ENCODE measurements at regions not wholly inside any gene's neighbourhood (a gene's known extent, or its start where the extent isn't known, plus 50 kb on each side); places are given as distances from the start of the nearest gene placed in this dataset.
A peak's percentile ranks its signal among the peaks of the same experiment; 100 is the strongest.

DNA sequence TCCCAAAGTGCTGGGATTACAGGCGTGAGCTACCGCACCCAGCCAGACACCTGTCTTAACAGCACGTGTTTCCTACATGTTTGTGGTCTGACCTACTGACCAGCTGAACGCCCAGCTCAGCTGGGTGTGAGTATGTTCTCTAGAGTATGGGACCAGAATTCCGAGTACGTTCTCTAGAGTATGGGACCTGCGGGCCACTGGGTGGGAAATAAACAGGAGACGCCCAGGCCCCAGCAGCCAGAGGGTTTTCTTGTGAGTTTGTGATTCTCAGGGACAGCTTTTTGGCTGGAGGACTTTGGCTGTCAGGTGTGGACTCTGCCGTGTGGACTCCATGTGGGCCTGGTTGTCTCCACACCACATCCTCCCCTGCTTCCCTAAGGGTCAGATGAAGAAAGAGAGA, 87.3 kb downstream of the CHRD start:
- Histone ChIP-seq H3K4me3 (no peak overlapping the region), H3K27ac (no peak overlapping the region), H3K9ac (ENCODE audit: insufficient read length) (no peak overlapping the region), H3K9me3 (ENCODE audit: low read depth, low read length) (no peaks in the 10 kb centered on the region), H3K36me3 (ENCODE audit: insufficient read depth, low read length) (no peaks in the 10 kb centered on the region)
- no peak for DNase-seq (ENCODE audit: low read depth, low spot score)
- TF ChIP-seq EZH2 (IDR thresholded peaks at IDR 0.05) (no peak), FOXP2 (optimal IDR thresholded peaks at IDR 0.05; ENCODE audit: control extremely low read depth, extremely low read length, insufficient read depth) (no peak)

DNA sequence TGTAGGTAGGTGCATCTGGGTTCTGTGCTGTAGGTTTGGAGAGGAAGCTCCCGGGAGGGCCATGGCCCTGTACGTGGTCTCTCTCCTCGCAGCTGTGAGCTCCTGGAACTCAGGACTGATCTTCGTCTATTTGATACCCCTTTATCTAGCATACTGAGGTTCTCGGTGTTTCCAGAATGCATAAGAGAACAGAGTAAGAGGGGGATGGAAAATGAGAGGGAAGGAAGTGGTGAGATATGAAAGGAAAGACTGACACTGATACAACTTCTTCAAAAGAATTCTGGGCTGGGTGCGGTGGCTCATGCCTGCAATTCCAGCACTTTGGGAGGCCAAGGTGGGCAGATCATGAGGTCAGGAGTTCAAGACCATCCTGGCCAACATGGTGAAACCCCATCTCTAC, 90.7 kb downstream of the CHRD start:
- Histone ChIP-seq H3K4me3 (no peak overlapping the region), H3K27ac (no peak overlapping the region)
- TF ChIP-seq EZH2 (IDR thresholded peaks at IDR 0.05) (no peak), POLR2AphosphoS5 (IDR thresholded peaks at IDR 0.05; ENCODE audit: borderline replicate concordance, low read depth, low read length) (no peak), FOXP2 (optimal IDR thresholded peaks at IDR 0.05; ENCODE audit: control extremely low read depth, extremely low read length, insufficient read depth) (no peak)

GRCh38 chr3:184471439-184471838, 90.1 kb upstream of the EPHB3 start:
- TF ChIP-seq EZH2 (IDR thresholded peaks at IDR 0.05) (no peak), POLR2AphosphoS5 (IDR thresholded peaks at IDR 0.05; ENCODE audit: borderline replicate concordance, low read depth, low read length) (no peak), FOXP2 (optimal IDR thresholded peaks at IDR 0.05; ENCODE audit: control extremely low read depth, extremely low read length, insufficient read depth) (no peak)
- no peaks in the 10 kb centered on the region for H3K9me3 ChIP-seq (ENCODE audit: low read depth, low read length)
- H3K36me3 ChIP-seq (ENCODE audit: insufficient read depth, low read length) = no peaks in the 10 kb centered on the region
- no peak overlapping the region for H3K9ac ChIP-seq (ENCODE audit: insufficient read length)
- no peak overlapping the region for H3K27ac ChIP-seq
- H3K4me3 ChIP-seq = no peak overlapping the region
- DNase-seq (ENCODE audit: low read depth, low spot score) = no peak

More for the DNA sequence above, 90.7 kb downstream of the CHRD start:
- no peak for DNase-seq (ENCODE audit: low read depth, low spot score)
- Histone ChIP-seq H3K9ac (ENCODE audit: insufficient read length) (no peak overlapping the region), H3K9me3 (ENCODE audit: low read depth, low read length) (no peaks in the 10 kb centered on the region), H3K36me3 (ENCODE audit: insufficient read depth, low read length) (no peaks in the 10 kb centered on the region)

GRCh38 chr3:184472723-184473428, 88.7 kb upstream of the EPHB3 start:
- no peak for DNase-seq (ENCODE audit: low read depth, low spot score)
- no peak overlapping the region for H3K9ac ChIP-seq (ENCODE audit: insufficient read length)
- TF ChIP-seq FOXP2 (optimal IDR thresholded peaks at IDR 0.05; ENCODE audit: control extremely low read depth, extremely low read length, insufficient read depth) (no peak), POLR2AphosphoS5 (IDR thresholded peaks at IDR 0.05; ENCODE audit: borderline replicate concordance, low read depth, low read length) (no peak), EZH2 (IDR thresholded peaks at IDR 0.05) (no peak)
- no peaks in the 10 kb centered on the region for H3K9me3 ChIP-seq (ENCODE audit: low read depth, low read length)
- no peak overlapping the region for H3K27ac ChIP-seq
- H3K4me3 ChIP-seq = no peak overlapping the region
- no peaks in the 10 kb centered on the region for H3K36me3 ChIP-seq (ENCODE audit: insufficient read depth, low read length)

GRCh38 chr3:184474897-184475296, 86.7 kb upstream of the EPHB3 start:
- H3K27ac ChIP-seq = no peak overlapping the region
- TF ChIP-seq POLR2AphosphoS5 (IDR thresholded peaks at IDR 0.05; ENCODE audit: borderline replicate concordance, low read depth, low read length) (no peak), FOXP2 (optimal IDR thresholded peaks at IDR 0.05; ENCODE audit: control extremely low read depth, extremely low read length, insufficient read depth) (no peak), EZH2 (IDR thresholded peaks at IDR 0.05) (no peak)
- H3K4me3 ChIP-seq = no peak overlapping the region
- no peaks in the 10 kb centered on the region for H3K9me3 ChIP-seq (ENCODE audit: low read depth, low read length)
- no peaks in the 10 kb centered on the region for H3K36me3 ChIP-seq (ENCODE audit: insufficient read depth, low read length)
- H3K9ac ChIP-seq (ENCODE audit: insufficient read length) = no peak overlapping the region
- DNase-seq (ENCODE audit: low read depth, low spot score) = no peak

DNA sequence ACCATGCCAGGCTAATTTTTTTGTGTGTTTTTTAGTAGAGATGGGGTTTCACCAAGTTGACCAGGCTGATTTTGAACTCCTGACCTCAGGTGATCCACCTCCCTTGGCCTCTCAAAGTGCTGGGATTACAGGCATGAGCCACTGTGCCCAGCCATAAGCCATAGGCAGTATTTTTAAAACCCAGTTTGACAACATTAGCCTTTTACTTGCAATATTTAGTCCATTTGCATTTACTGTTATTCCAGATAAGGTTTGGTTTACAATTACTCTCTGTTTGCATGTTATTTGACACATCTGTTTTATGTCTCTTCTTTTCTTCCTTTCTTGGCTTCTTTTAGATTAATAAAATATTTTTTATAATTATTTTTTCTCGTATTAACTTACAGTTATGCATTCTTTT, 83.6 kb upstream of the EPHB3 start:
- no peak overlapping the region for H3K9ac ChIP-seq (ENCODE audit: insufficient read length)
- no peak for TF ChIP-seq POLR2AphosphoS5 (IDR thresholded peaks at IDR 0.05; ENCODE audit: borderline replicate concordance, low read depth, low read length)
- TF ChIP-seq FOXP2 (optimal IDR thresholded peaks at IDR 0.05; ENCODE audit: control extremely low read depth, extremely low read length, insufficient read depth) = no peak
- no peak for TF ChIP-seq EZH2 (IDR thresholded peaks at IDR 0.05)

GRCh38 chr3:184479426-184480126, 82.0 kb upstream of the EPHB3 start:
- no peak for TF ChIP-seq EZH2 (IDR thresholded peaks at IDR 0.05)
- no peak for TF ChIP-seq FOXP2 (optimal IDR thresholded peaks at IDR 0.05; ENCODE audit: control extremely low read depth, extremely low read length, insufficient read depth)
- no peak for DNase-seq (ENCODE audit: low read depth, low spot score)
- 0 out of 2 replicates have a peak overlapping the region, but pooled peaks have one; percentile 15 for H3K27ac ChIP-seq
- H3K9ac ChIP-seq (ENCODE audit: insufficient read length) = no peak overlapping the region
- no peak overlapping the region for H3K4me3 ChIP-seq
- H3K9me3 ChIP-seq (ENCODE audit: low read depth, low read length) = no peaks in the 10 kb centered on the region
- H3K36me3 ChIP-seq (ENCODE audit: insufficient read depth, low read length) = no peaks in the 10 kb centered on the region

More for the DNA sequence above, 83.6 kb upstream of the EPHB3 start:
- Histone ChIP-seq H3K4me3 (no peak overlapping the region), H3K27ac (no peak overlapping the region), H3K9me3 (ENCODE audit: low read depth, low read length) (no peaks in the 10 kb centered on the region), H3K36me3 (ENCODE audit: insufficient read depth, low read length) (no peaks in the 10 kb centered on the region)
- DNase-seq (ENCODE audit: low read depth, low spot score) = no peak

GRCh38 chr3:184480831-184481230, 80.8 kb upstream of the EPHB3 start:
- no peaks in the 10 kb centered on the region for H3K36me3 ChIP-seq (ENCODE audit: insufficient read depth, low read length)
- no peak for DNase-seq (ENCODE audit: low read depth, low spot score)
- H3K9me3 ChIP-seq (ENCODE audit: low read depth, low read length) = no peaks in the 10 kb centered on the region
- H3K9ac ChIP-seq (ENCODE audit: insufficient read length) = no peak overlapping the region
- H3K4me3 ChIP-seq = no peak overlapping the region
- H3K27ac ChIP-seq = no peak overlapping the region
- TF ChIP-seq FOXP2 (optimal IDR thresholded peaks at IDR 0.05; ENCODE audit: control extremely low read depth, extremely low read length, insufficient read depth) = no peak
- no peak for TF ChIP-seq EZH2 (IDR thresholded peaks at IDR 0.05)
- TF ChIP-seq POLR2AphosphoS5 (IDR thresholded peaks at IDR 0.05; ENCODE audit: borderline replicate concordance, low read depth, low read length) = no peak
